ENCODE measurements at regions not wholly inside any gene's neighbourhood (a gene's known extent, or its start where the extent isn't known, plus 50 kb on each side); places are given as distances from the start of the nearest gene placed in this dataset.

DNA sequence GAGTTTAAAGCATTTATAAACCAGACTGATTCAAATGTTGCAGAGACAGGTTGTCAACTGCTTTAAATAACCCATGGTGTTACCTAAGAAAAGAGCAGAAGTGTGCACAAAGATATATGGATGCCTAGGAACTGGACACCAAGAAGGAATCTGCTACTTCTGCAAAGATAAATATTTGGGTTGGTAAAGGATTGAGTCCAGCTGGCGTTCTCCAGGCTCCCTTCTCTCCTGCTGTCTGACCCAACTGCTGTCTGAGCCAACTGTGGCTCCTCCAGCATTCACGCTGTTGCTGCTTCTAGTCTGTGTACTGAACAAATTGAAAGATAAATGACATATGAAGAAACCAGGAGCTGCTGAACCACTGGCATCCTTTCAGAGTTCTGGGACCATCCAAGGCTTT, 1167.8 kb upstream of the PRKX start:
- H3K27ac ChIP-seq (ENCODE audit: insufficient read depth, low read length, poor library complexity, severe bottlenecking) = no peak overlapping the region
- H3K27me3 ChIP-seq (ENCODE audit: control insufficient read depth, insufficient read depth, low read length) = no peaks in the 10 kb centered on the region
- Mint-ChIP-seq H3K27ac (no peak overlapping the region), H3K36me3 (no peaks in the 10 kb centered on the region), H3K4me1 (no peaks in the 10 kb centered on the region), H3K4me3 (no peak overlapping the region), H3K27me3 (no peaks in the 10 kb centered on the region), H3K9me3 (peaks cover 0 to 8% (median 2%) of the 10 kb centered on the region in 7 donors)
- no peak for DNase-seq
- H3K36me3 ChIP-seq (ENCODE audit: control insufficient read depth, insufficient read depth, low read length) = no peaks in the 10 kb centered on the region
- ATAC-seq (ENCODE audit: low read depth in 2 of 2) = no peak
- H3K9me3 ChIP-seq (ENCODE audit: control insufficient read depth in 2 of 2, low read length in 2 of 2) = no peaks in the 10 kb centered on the region
- no peak overlapping the region for H3K4me3 ChIP-seq (ENCODE audit: low read depth, low read length)
- no peaks in the 10 kb centered on the region for H3K4me1 ChIP-seq (ENCODE audit: control insufficient read depth, insufficient read depth, low read length, poor library complexity, severe bottlenecking)

DNA sequence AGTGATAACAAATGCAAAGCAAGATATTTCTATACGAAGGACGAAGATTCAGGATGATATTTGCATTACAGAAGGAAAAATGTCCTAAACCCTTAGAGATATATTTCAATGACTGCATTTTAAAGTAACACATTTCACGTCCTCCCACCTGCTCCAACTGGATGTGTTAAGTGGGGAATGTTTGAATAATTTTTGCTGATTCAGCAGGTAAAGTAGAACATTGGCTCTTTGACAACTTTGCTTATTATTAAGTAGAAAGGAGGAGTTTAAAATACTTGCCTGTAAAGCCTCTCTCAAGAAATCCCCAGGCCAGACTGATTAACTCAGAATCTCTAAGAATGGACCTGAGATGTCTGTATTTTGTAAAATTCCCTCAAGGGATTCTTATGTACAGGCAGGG, 1165.2 kb upstream of the PRKX start:
- no peaks in the 10 kb centered on the region for H3K9me3 ChIP-seq (ENCODE audit: control insufficient read depth in 2 of 2, low read length in 2 of 2)
- no peak overlapping the region for H3K27ac Mint-ChIP-seq
- H3K36me3 ChIP-seq (ENCODE audit: control insufficient read depth, insufficient read depth, low read length) = no peaks in the 10 kb centered on the region
- no peak for DNase-seq
- H3K4me1 ChIP-seq (ENCODE audit: control insufficient read depth, insufficient read depth, low read length, poor library complexity, severe bottlenecking) = no peaks in the 10 kb centered on the region
- H3K4me3 ChIP-seq (ENCODE audit: low read depth, low read length) = no peak overlapping the region
- no peaks in the 10 kb centered on the region for H3K27me3 Mint-ChIP-seq
- no peak overlapping the region for H3K27ac ChIP-seq (ENCODE audit: insufficient read depth, low read length, poor library complexity, severe bottlenecking)
- H3K4me3 Mint-ChIP-seq = no peak overlapping the region
- no peaks in the 10 kb centered on the region for H3K27me3 ChIP-seq (ENCODE audit: control insufficient read depth, insufficient read depth, low read length)
- peaks cover 2 to 19% (median 5%) of the 10 kb centered on the region in 7 donors for H3K9me3 Mint-ChIP-seq
- ATAC-seq (ENCODE audit: low read depth in 2 of 2) = no peak
- H3K36me3 Mint-ChIP-seq = no peaks in the 10 kb centered on the region
- no peaks in the 10 kb centered on the region for H3K4me1 Mint-ChIP-seq

DNA sequence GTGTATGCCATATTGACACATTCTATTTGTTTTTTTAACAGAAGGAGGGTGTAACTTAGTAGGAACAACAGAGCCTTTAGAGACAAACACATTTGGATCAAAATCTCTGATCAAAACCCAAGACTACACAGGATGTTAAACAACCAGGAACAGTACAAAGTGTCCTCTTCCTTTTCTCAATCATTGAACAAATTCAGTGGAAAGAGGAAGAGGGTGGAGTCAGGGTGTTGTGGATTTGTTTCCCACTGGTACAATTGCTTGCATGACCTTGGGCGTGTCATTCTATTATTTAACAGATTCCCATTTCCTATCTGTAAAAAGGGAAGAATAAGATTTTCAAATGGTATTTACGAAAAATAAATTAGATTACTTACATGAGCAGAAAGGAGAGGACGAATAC, 1162.8 kb upstream of the PRKX start:
- no peaks in the 10 kb centered on the region for H3K4me1 Mint-ChIP-seq
- no peak overlapping the region for H3K4me3 Mint-ChIP-seq
- H3K36me3 Mint-ChIP-seq = no peaks in the 10 kb centered on the region
- peaks cover 2 to 22% (median 5%) of the 10 kb centered on the region in 7 donors for H3K9me3 Mint-ChIP-seq
- DNase-seq (no peak), ATAC-seq (ENCODE audit: low read depth in 2 of 2) (no peak)
- Histone ChIP-seq H3K4me3 (ENCODE audit: low read depth, low read length) (no peak overlapping the region), H3K9me3 (ENCODE audit: control insufficient read depth in 2 of 2, low read length in 2 of 2) (no peaks in the 10 kb centered on the region), H3K27me3 (ENCODE audit: control insufficient read depth, insufficient read depth, low read length) (no peaks in the 10 kb centered on the region), H3K27ac (ENCODE audit: insufficient read depth, low read length, poor library complexity, severe bottlenecking) (no peak overlapping the region), H3K4me1 (ENCODE audit: control insufficient read depth, insufficient read depth, low read length, poor library complexity, severe bottlenecking) (no peaks in the 10 kb centered on the region), H3K36me3 (ENCODE audit: control insufficient read depth, insufficient read depth, low read length) (no peaks in the 10 kb centered on the region)
- H3K27ac Mint-ChIP-seq = no peak overlapping the region
- H3K27me3 Mint-ChIP-seq = no peaks in the 10 kb centered on the region

DNA sequence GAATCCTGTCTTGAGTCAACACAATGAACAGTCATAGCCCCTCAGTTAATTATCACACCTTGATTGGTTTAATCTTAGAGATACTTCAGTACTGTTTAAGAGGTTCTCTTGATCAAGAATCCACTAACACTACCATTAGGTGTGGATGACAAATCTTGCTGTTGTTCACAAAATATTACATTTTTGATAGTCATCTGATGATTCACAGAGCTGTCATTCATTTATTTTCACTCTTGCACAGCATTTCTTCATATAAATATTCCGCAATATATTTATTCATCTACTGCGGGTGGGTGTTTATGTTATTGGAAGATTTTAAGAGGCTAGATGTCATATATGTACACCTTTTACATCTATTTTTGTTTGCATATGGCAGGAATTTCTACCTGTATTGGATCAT, 1138.1 kb upstream of the PRKX start:
- H3K4me1 ChIP-seq (ENCODE audit: control insufficient read depth, insufficient read depth, low read length, poor library complexity, severe bottlenecking) = no peaks in the 10 kb centered on the region
- no peak for ATAC-seq (ENCODE audit: low read depth in 2 of 2)
- peaks cover 1 to 4% of the 10 kb centered on the region in 2 experiments for H3K9me3 ChIP-seq (ENCODE audit: control insufficient read depth in 2 of 2, low read length in 2 of 2)
- H3K27ac ChIP-seq (ENCODE audit: insufficient read depth, low read length, poor library complexity, severe bottlenecking) = no peak overlapping the region
- peaks cover 0 to 5% (median 0%) of the 10 kb centered on the region in 4 donors for H3K4me1 Mint-ChIP-seq
- H3K9me3 Mint-ChIP-seq = peaks cover 0 to 12% (median 4%) of the 10 kb centered on the region in 7 donors
- no peak overlapping the region for H3K27ac Mint-ChIP-seq
- no peak for DNase-seq
- no peaks in the 10 kb centered on the region for H3K27me3 Mint-ChIP-seq
- no peak overlapping the region for H3K4me3 Mint-ChIP-seq
- H3K4me3 ChIP-seq (ENCODE audit: low read depth, low read length) = no peak overlapping the region
- no peaks in the 10 kb centered on the region for H3K36me3 ChIP-seq (ENCODE audit: control insufficient read depth, insufficient read depth, low read length)
- H3K36me3 Mint-ChIP-seq = no peaks in the 10 kb centered on the region
- no peaks in the 10 kb centered on the region for H3K27me3 ChIP-seq (ENCODE audit: control insufficient read depth, insufficient read depth, low read length)

DNA sequence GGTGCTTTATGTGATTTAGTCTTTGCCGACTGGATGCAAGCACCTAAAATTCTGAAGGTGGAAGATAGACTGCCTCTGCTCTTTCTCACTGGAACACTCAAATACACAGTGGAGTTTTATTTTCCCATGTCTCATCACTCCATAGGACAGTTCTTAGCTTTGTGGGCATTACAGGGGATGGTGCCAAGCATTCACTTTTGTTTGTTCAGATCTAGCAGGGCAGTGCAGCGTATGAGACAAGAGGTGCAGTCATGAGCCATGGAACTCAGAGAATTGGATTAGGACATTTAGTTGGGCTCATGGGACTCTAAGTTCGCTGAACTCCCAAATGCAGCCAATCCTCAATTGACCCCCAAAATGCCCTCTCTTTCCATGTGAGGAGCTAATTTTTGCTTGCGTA, 1136.9 kb upstream of the PRKX start:
- Mint-ChIP-seq H3K4me1 (peaks cover 0 to 5% (median 0%) of the 10 kb centered on the region in 4 donors), H3K27me3 (no peaks in the 10 kb centered on the region), H3K4me3 (no peak overlapping the region), H3K27ac (no peak overlapping the region), H3K36me3 (no peaks in the 10 kb centered on the region), H3K9me3 (peaks cover 0 to 9% (median 4%) of the 10 kb centered on the region in 7 donors)
- Histone ChIP-seq H3K27ac (ENCODE audit: insufficient read depth, low read length, poor library complexity, severe bottlenecking) (no peak overlapping the region), H3K9me3 (ENCODE audit: control insufficient read depth in 2 of 2, low read length in 2 of 2) (peaks cover under 1 to 4% of the 10 kb centered on the region in 2 experiments), H3K4me1 (ENCODE audit: control insufficient read depth, insufficient read depth, low read length, poor library complexity, severe bottlenecking) (no peaks in the 10 kb centered on the region), H3K27me3 (ENCODE audit: control insufficient read depth, insufficient read depth, low read length) (no peaks in the 10 kb centered on the region), H3K36me3 (ENCODE audit: control insufficient read depth, insufficient read depth, low read length) (no peaks in the 10 kb centered on the region), H3K4me3 (ENCODE audit: low read depth, low read length) (no peak overlapping the region)
- ATAC-seq (ENCODE audit: low read depth in 2 of 2) = no peak
- DNase-seq = no peak

DNA sequence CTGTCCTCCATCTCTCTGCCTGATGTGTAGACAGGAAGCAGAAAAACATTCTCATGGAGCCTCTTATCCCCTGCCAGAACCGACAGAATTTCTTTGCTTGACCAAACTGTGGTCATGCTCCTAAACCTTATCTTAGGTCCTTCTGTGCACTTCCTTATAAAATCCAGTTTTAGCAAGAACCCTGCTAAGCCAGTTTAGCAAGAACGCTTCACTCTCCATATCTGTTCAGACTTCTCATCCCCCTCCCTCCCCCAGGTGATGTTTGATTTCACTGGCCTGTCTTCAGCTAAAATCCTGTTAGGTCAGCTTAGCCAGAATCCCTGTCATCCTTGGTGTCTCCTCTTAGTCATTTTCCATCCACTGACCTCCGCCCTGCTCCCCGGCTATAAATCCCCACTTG, 1130.9 kb upstream of the PRKX start:
- Mint-ChIP-seq H3K4me1 (peaks cover 0 to 4% (median 0%) of the 10 kb centered on the region in 4 donors), H3K27ac (no peak overlapping the region), H3K36me3 (no peaks in the 10 kb centered on the region), H3K27me3 (no peaks in the 10 kb centered on the region), H3K9me3 (peaks cover 0 to 26% (median 9%) of the 10 kb centered on the region in 7 donors), H3K4me3 (no peak overlapping the region)
- Histone ChIP-seq H3K4me3 (ENCODE audit: low read depth, low read length) (no peak overlapping the region), H3K4me1 (ENCODE audit: control insufficient read depth, insufficient read depth, low read length, poor library complexity, severe bottlenecking) (no peaks in the 10 kb centered on the region), H3K27ac (ENCODE audit: insufficient read depth, low read length, poor library complexity, severe bottlenecking) (no peak overlapping the region), H3K9me3 (ENCODE audit: control insufficient read depth in 2 of 2, low read length in 2 of 2) (peaks cover 0 to 3% of the 10 kb centered on the region in 2 experiments), H3K36me3 (ENCODE audit: control insufficient read depth, insufficient read depth, low read length) (no peaks in the 10 kb centered on the region), H3K27me3 (ENCODE audit: control insufficient read depth, insufficient read depth, low read length) (no peaks in the 10 kb centered on the region)
- DNase-seq = no peak
- ATAC-seq (ENCODE audit: low read depth in 2 of 2) = no peak

DNA sequence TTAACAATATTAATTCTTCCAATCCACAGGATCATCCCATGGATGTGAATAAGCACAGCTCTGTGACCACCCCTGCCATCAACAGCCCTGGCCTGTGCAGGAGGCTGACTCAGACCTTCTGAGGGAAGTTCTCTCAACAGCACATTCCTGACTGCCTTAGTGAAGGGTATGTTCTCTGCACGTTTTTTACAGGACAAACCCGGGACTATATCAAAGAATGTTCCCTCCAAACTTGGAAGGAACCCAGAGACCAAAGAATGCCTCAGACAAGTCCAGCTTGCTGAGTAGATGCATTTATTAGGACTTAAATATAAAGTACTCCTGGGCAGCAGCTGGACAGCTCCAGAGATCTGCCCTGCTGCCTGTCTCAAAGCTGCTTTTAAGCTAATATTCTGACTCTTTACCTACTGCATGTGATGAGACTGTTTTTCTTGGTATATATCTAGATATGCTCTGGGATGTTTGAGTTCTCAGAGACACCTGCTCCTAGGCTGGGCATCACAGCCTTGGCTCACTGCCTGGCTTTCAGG, 1127.8 kb upstream of the PRKX start:
- Histone ChIP-seq H3K27ac (ENCODE audit: insufficient read depth, low read length, poor library complexity, severe bottlenecking) (no peak overlapping the region), H3K4me1 (ENCODE audit: control insufficient read depth, insufficient read depth, low read length, poor library complexity, severe bottlenecking) (no peaks in the 10 kb centered on the region), H3K9me3 (ENCODE audit: control insufficient read depth in 2 of 2, low read length in 2 of 2) (peaks cover 0 to 3% of the 10 kb centered on the region in 2 experiments), H3K4me3 (ENCODE audit: low read depth, low read length) (no peak overlapping the region), H3K36me3 (ENCODE audit: control insufficient read depth, insufficient read depth, low read length) (no peaks in the 10 kb centered on the region), H3K27me3 (ENCODE audit: control insufficient read depth, insufficient read depth, low read length) (no peaks in the 10 kb centered on the region)
- no peak for ATAC-seq (ENCODE audit: low read depth in 2 of 2)
- H3K27ac Mint-ChIP-seq = no peak overlapping the region
- H3K27me3 Mint-ChIP-seq = no peaks in the 10 kb centered on the region
- DNase-seq = no peak
- H3K4me1 Mint-ChIP-seq = no peaks in the 10 kb centered on the region
- no peak overlapping the region for H3K4me3 Mint-ChIP-seq
- H3K36me3 Mint-ChIP-seq = no peaks in the 10 kb centered on the region
- peaks cover 0 to 29% (median 6%) of the 10 kb centered on the region in 7 donors for H3K9me3 Mint-ChIP-seq

DNA sequence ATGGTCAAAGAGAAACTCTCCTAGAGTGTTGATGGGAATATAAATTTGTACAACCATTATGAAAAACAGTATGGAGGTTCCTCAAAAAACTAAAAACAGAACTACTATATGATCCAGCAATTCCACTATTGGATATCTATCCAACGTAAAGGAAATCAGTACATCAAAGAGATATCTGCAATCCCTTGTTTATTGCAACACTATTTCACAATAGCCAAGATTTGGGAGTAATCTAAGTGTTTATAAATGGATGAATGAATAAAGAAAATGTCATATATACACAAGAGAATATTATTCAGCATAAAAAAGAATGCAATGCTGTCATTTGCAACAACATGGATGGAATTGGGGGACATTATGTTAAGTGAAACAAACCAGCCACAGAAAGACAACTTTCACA, 1118.1 kb upstream of the PRKX start:
- Mint-ChIP-seq H3K4me3 (no peak overlapping the region), H3K27me3 (no peaks in the 10 kb centered on the region), H3K36me3 (no peaks in the 10 kb centered on the region), H3K9me3 (peaks cover 0 to 12% (median 6%) of the 10 kb centered on the region in 7 donors), H3K4me1 (no peaks in the 10 kb centered on the region), H3K27ac (no peak overlapping the region)
- Histone ChIP-seq H3K4me1 (ENCODE audit: control insufficient read depth, insufficient read depth, low read length, poor library complexity, severe bottlenecking) (no peaks in the 10 kb centered on the region), H3K4me3 (ENCODE audit: low read depth, low read length) (no peak overlapping the region), H3K27ac (ENCODE audit: insufficient read depth, low read length, poor library complexity, severe bottlenecking) (no peak overlapping the region), H3K27me3 (ENCODE audit: control insufficient read depth, insufficient read depth, low read length) (no peaks in the 10 kb centered on the region), H3K36me3 (ENCODE audit: control insufficient read depth, insufficient read depth, low read length) (no peaks in the 10 kb centered on the region), H3K9me3 (ENCODE audit: control insufficient read depth in 2 of 2, low read length in 2 of 2) (peaks cover 0 to 1% of the 10 kb centered on the region in 2 experiments)
- no peak for DNase-seq
- no peak for ATAC-seq (ENCODE audit: low read depth in 2 of 2)

Measured in CD4-positive, CD25-positive, alpha-beta regulatory T cell (primary cell).